Skeletal muscle tissue (tissue), 3 donors: ENCODE measurements at regions not wholly inside any gene's neighbourhood (a gene's known extent, or its start where the extent isn't known, plus 50 kb on each side); places are given as distances from the start of the nearest gene placed in this dataset.

Source experiments
- H3K27ac ChIP-seq: one replicate; pipeline ENCODE4 v1.7.0; 2013; ENCODE audit warnings: mild to moderate bottlenecking, low read depth, low read length, inconsistent platforms
- H3K27me3 ChIP-seq, 3 donors: one replicate each; pipeline ENCODE4 v1.7.0; 2013; ENCODE audit warnings: low read length in 3 of 3; ENCODE audit not compliant: control insufficient read depth in 3 of 3, insufficient read depth in 3 of 3
- H3K36me3 ChIP-seq, 3 donors: one replicate each; pipeline ENCODE4 v1.7.0; 2013; ENCODE audit warnings: low read length in 3 of 3; ENCODE audit not compliant: control insufficient read depth in 3 of 3, insufficient read depth in 3 of 3
- H3K4me1 ChIP-seq, 3 donors: one replicate each; pipeline ENCODE4 v1.7.0; 2013; ENCODE audit warnings: low read length in 3 of 3, mild to moderate bottlenecking in 3 of 3; ENCODE audit not compliant: control insufficient read depth in 3 of 3, insufficient read depth in 3 of 3
- H3K4me3 ChIP-seq, 3 donors: one replicate each; pipeline ENCODE4 v1.7.0; 2013; ENCODE audit warnings: low read length in 3 of 3
- H3K9ac ChIP-seq, 3 donors: one replicate each; pipeline ENCODE4 v1.7.0; 2013; ENCODE audit warnings: low read length in 3 of 3, mild to moderate bottlenecking in 3 of 3, moderate library complexity in 2 of 3, low read depth in 1 of 3
- H3K9me3 ChIP-seq, 3 donors: one replicate each; pipeline ENCODE4 v1.7.0; 2013; ENCODE audit warnings: low read length in 3 of 3; ENCODE audit not compliant: control insufficient read depth in 3 of 3
- donor health status: Osteomylitis.

GRCh38 chr13:65860306-65860705 is 1369.8 kb downstream of the PCDH9 start:
- Histone ChIP-seq H3K9ac (no peak overlapping the region), H3K27ac (no peak overlapping the region), H3K4me1 (no peaks in the 10 kb centered on the region), H3K36me3 (no peaks in the 10 kb centered on the region), H3K27me3 (no peaks in the 10 kb centered on the region), H3K9me3 (no peaks in the 10 kb centered on the region), H3K4me3 (no peak overlapping the region)

DNA sequence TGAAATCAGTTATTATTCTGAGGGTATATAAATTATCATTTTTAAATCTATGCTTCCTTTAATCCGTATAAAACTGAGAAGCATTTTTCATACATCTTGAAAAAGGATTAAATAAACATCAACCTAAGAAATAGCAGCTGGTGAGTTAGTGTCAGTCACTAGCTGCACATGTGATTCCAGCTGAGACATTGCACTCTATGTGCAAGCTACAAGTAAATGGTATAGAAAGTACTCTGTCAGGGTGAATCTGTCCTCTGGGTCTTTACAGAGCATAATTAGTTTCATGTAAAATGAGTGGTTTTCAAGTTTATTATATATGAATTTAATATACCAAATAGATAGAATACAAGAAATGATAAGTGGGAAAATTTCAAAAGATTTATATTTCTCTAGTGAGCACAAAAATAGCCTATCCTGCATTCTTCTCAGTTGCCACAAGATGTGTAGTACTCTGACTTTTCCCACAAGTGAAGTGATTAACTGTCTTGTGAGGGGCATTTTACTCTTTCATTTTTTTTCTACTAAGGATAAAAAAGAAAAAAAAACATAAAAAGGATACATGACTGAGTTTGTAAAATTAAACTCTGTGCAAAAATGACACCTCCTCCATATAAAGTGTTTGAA is 1372.1 kb downstream of the PCDH9 start:
- H3K4me1 ChIP-seq = no peaks in the 10 kb centered on the region
- no peaks in the 10 kb centered on the region for H3K27me3 ChIP-seq
- no peak overlapping the region for H3K4me3 ChIP-seq
- H3K9ac ChIP-seq = no peak overlapping the region
- no peaks in the 10 kb centered on the region for H3K9me3 ChIP-seq
- H3K27ac ChIP-seq = no peak overlapping the region
- no peaks in the 10 kb centered on the region for H3K36me3 ChIP-seq

DNA sequence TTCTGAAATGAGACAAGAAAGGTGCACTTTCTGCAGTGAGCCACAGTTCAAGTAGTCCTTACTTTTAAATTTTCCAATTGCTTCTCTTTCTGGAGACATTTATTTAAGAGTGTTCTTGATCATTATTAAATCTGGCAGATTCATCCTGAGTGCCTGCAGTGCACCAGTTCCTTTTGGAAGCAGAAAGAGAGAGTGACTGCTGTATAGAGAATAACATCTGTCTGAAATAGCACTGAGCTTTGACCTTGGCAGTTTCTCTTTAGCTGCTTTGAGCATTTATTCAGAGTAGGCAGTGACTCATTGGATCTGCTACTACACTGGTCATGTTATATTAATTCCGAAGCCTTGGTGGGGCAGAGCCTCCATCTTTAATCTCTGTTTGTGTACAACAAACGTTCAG is 1373.7 kb downstream of the PCDH9 start:
- Histone ChIP-seq H3K4me3 (no peak overlapping the region), H3K9ac (no peak overlapping the region), H3K27me3 (no peaks in the 10 kb centered on the region), H3K4me1 (no peaks in the 10 kb centered on the region), H3K27ac (no peak overlapping the region), H3K9me3 (no peaks in the 10 kb centered on the region), H3K36me3 (no peaks in the 10 kb centered on the region)

GRCh38 chr13:65855242-65855805 is 1374.8 kb downstream of the PCDH9 start:
- Histone ChIP-seq H3K4me3 (no peak overlapping the region), H3K4me1 (no peaks in the 10 kb centered on the region), H3K27me3 (no peaks in the 10 kb centered on the region), H3K9me3 (no peaks in the 10 kb centered on the region), H3K27ac (no peak overlapping the region), H3K36me3 (no peaks in the 10 kb centered on the region), H3K9ac (no peak overlapping the region)

DNA sequence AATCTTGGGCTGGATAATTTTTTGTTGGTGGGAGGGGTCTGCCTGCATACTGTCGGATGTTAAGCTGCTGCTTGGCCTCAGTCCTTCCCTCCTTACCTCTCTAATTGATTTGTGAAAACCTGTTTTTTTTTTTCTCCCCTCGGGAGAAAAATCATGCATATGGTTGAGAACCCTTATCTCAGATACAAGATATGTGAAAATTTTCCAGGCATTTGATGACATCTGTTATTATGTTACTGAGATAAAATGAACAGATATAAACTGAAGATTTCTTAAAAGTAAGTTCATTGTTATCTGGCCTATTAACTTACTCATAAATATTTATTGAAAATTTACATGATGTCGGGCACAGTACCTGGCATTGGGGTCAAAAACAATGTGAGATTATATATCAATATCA is 1375.7 kb downstream of the PCDH9 start:
- Histone ChIP-seq H3K4me3 (no peak overlapping the region), H3K36me3 (no peaks in the 10 kb centered on the region), H3K9ac (no peak overlapping the region), H3K4me1 (no peaks in the 10 kb centered on the region), H3K27ac (no peak overlapping the region), H3K27me3 (no peaks in the 10 kb centered on the region), H3K9me3 (no peaks in the 10 kb centered on the region)

DNA sequence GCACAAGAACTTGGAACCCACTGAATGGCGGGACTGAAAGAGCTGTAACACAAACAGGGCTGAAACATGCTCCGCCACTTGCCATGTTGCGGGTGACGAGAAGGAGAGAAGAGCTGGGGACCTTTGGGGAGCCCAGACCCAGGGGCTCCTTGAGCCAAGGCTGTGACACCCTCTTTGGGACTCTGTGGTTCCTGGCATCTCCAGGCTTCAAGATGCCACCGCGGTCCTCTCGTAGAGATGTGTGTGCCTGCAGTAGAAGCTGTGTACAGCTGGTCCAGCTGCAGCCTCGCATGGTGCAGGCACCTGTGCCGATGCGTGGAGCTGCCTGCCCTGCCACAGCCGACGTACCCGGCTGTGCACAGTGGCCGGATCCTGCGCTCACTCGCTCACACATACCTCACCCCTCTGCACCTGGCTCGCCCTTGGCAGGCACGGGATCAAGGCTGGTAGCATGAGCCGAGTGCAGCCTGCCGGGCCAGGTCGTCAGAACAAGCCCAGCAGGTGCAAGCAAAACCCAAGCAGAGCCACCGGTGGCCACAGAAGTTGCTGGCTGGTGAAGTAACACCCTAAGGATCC is 1385.8 kb downstream of the PCDH9 start:
- no peaks in the 10 kb centered on the region for H3K36me3 ChIP-seq

GRCh38 chr13:65843314-65843731 is 1386.8 kb downstream of the PCDH9 start:
- Histone ChIP-seq H3K9me3 (no peaks in the 10 kb centered on the region), H3K9ac (no peak overlapping the region), H3K4me3 (no peak overlapping the region), H3K4me1 (no peaks in the 10 kb centered on the region), H3K36me3 (no peaks in the 10 kb centered on the region), H3K27me3 (no peaks in the 10 kb centered on the region), H3K27ac (no peak overlapping the region)

More for the DNA sequence above, 1385.8 kb downstream of the PCDH9 start:
- H3K4me3 ChIP-seq = no peak overlapping the region
- no peaks in the 10 kb centered on the region for H3K27me3 ChIP-seq
- H3K4me1 ChIP-seq = no peaks in the 10 kb centered on the region
- H3K9ac ChIP-seq = no peak overlapping the region
- H3K9me3 ChIP-seq = no peaks in the 10 kb centered on the region
- no peak overlapping the region for H3K27ac ChIP-seq

DNA sequence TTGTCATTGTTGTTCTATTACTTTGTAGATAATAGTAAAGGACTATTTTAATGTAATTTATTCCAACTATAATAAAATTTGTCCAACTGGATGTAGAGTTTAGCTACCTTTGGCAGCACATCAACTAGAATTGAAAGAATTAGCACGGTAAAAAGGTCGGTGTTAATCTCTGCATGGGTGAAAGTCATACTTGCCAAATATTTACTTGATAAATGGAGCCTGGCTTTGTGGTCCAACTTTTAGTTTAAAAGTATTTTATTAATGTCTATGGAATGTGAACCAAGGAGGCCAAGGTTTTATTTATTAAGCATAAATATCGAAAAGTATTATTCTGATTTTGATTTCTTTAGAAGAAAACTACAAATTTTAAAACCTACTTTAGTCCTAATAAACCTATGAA is 1389.0 kb downstream of the PCDH9 start:
- no peak overlapping the region for H3K9ac ChIP-seq
- H3K4me3 ChIP-seq = no peak overlapping the region
- H3K36me3 ChIP-seq = no peaks in the 10 kb centered on the region
- no peaks in the 10 kb centered on the region for H3K4me1 ChIP-seq
- no peak overlapping the region for H3K27ac ChIP-seq
- H3K27me3 ChIP-seq = no peaks in the 10 kb centered on the region
- H3K9me3 ChIP-seq = no peaks in the 10 kb centered on the region

DNA sequence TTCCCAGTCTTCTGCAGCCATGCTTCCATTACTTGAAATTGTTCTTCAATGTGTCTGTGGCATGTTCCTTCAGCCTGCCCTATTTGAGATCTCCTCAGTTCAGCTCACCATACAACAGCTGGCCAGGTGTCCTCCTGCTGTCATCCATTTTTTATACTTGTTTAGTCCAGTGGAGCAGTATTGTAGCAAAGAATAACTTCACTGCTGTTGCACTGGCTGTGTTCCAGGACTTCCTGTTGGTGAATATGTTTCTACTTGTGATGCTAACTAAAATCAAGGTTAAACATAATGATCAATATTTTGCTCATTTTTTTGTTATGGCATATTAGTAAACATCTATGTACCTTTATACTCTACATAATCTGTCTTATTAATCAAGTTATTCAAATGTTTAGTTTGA is 1394.1 kb downstream of the PCDH9 start:
- no peaks in the 10 kb centered on the region for H3K4me1 ChIP-seq
- no peak overlapping the region for H3K4me3 ChIP-seq
- no peaks in the 10 kb centered on the region for H3K36me3 ChIP-seq
- no peak overlapping the region for H3K9ac ChIP-seq
- no peaks in the 10 kb centered on the region for H3K9me3 ChIP-seq
- H3K27ac ChIP-seq = no peak overlapping the region
- H3K27me3 ChIP-seq = no peaks in the 10 kb centered on the region

DNA sequence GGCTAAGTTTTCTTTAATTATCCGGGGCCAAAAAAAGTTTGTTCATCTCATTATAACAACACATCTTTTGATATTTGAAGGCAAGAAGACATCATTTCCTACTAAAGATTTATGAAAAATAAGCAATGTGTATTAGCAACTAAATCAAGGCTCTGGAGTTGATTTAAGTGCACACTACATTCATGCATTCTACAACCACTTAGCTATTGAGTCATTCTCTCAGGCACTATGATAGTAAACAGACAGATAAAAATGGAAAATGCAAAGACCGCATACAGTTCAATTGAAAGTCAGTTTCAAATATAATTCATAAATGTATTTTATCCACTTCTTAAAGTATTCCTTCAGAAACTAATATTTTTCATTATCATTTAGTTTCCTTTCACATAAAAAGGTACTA is 1395.2 kb downstream of the PCDH9 start:
- H3K27me3 ChIP-seq = no peaks in the 10 kb centered on the region
- no peaks in the 10 kb centered on the region for H3K36me3 ChIP-seq
- no peak overlapping the region for H3K4me3 ChIP-seq
- no peak overlapping the region for H3K9ac ChIP-seq
- no peak overlapping the region for H3K27ac ChIP-seq
- no peaks in the 10 kb centered on the region for H3K9me3 ChIP-seq
- H3K4me1 ChIP-seq = no peaks in the 10 kb centered on the region
